Chondrocyte (in vitro differentiated cells): ENCODE measurements at regions not wholly inside any gene's neighbourhood (a gene's known extent, or its start where the extent isn't known, plus 50 kb on each side); places are given as distances from the start of the nearest gene placed in this dataset.

Source experiments
- DNase-seq: peaks from one replicate; pipeline ENCODE4 v3.0.0; 2021; ENCODE audit warnings: mixed read lengths, low spot score
- H3K27ac Mint-ChIP-seq: one replicate; pipeline ENCODE4 v1.8.0; 2021; ENCODE audit warnings: mild to moderate bottlenecking, moderate library complexity, mixed read lengths; ENCODE audit not compliant: unreplicated experiment
- H3K27me3 Mint-ChIP-seq: 2 replicates; pipeline ENCODE4 v1.8.0; 2021; ENCODE audit warnings: low read depth, mixed read lengths
- H3K36me3 Mint-ChIP-seq: 2 replicates; pipeline ENCODE4 v1.8.0; 2021; ENCODE audit warnings: low read depth, mixed read lengths
- H3K4me1 Mint-ChIP-seq: 2 replicates; pipeline ENCODE4 v1.8.0; 2021; ENCODE audit warnings: low read depth, mild to moderate bottlenecking, mixed read lengths
- H3K4me3 Mint-ChIP-seq: one replicate; pipeline ENCODE4 v1.8.0; 2021; ENCODE audit warnings: mild to moderate bottlenecking, moderate library complexity, mixed read lengths; ENCODE audit not compliant: unreplicated experiment
- H3K9me3 Mint-ChIP-seq: 2 replicates; pipeline ENCODE4 v1.8.0; 2021; ENCODE audit warnings: low read depth, mixed read lengths
- CTCF ChIP-seq: fragments of 200-600 bp; sonication (generic); IDR thresholded peaks from 2 replicates; pipeline ENCODE4 v1.5.0; 2021; ENCODE audit warnings: antibody characterized with exemption, mild to moderate bottlenecking, moderate library complexity

- TF ChIP-seq CTCF: no peak
- Mint-ChIP-seq H3K4me3 (no peak overlapping the region), H3K4me1 (no peaks in the 10 kb centered on the region), H3K27me3 (no peaks in the 10 kb centered on the region), H3K27ac (no peak overlapping the region), H3K9me3 (peaks cover 43% of the 10 kb centered on the region), H3K36me3 (no peaks in the 10 kb centered on the region)
- DNase-seq: no peak
Measured at GRCh38 chr4:91824773-91825172, 479.0 kb upstream of the GRID2 start.

- Mint-ChIP-seq H3K4me1 (no peaks in the 10 kb centered on the region), H3K27me3 (no peaks in the 10 kb centered on the region), H3K9me3 (peaks cover 42% of the 10 kb centered on the region), H3K27ac (no peak overlapping the region), H3K4me3 (no peak overlapping the region), H3K36me3 (no peaks in the 10 kb centered on the region)
- no peak for TF ChIP-seq CTCF
- DNase-seq: no peak
Measured at GRCh38 chr4:91826186-91826585, 477.6 kb upstream of the GRID2 start.

- TF ChIP-seq CTCF: no peak
Measured at GRCh38 chr4:91827914-91828313, 475.9 kb upstream of the GRID2 start.

GRCh38 chr4:91829531-91829930 is 474.2 kb upstream of the GRID2 start:
- H3K4me1 Mint-ChIP-seq: no peaks in the 10 kb centered on the region
- no peak for DNase-seq
- H3K27me3 Mint-ChIP-seq: no peaks in the 10 kb centered on the region
- no peak overlapping the region for H3K27ac Mint-ChIP-seq
- H3K4me3 Mint-ChIP-seq: no peak overlapping the region
- no peaks in the 10 kb centered on the region for H3K36me3 Mint-ChIP-seq
- no peak for TF ChIP-seq CTCF
- H3K9me3 Mint-ChIP-seq: peaks cover 42% of the 10 kb centered on the region

More at GRCh38 chr4:91827914-91828313, 475.9 kb upstream of the GRID2 start:
- H3K4me3 Mint-ChIP-seq: no peak overlapping the region
- no peak for DNase-seq
- no peaks in the 10 kb centered on the region for H3K4me1 Mint-ChIP-seq
- H3K9me3 Mint-ChIP-seq: peaks cover 39% of the 10 kb centered on the region
- no peaks in the 10 kb centered on the region for H3K27me3 Mint-ChIP-seq
- H3K36me3 Mint-ChIP-seq: no peaks in the 10 kb centered on the region
- H3K27ac Mint-ChIP-seq: no peak overlapping the region

- no peak overlapping the region for H3K27ac Mint-ChIP-seq
- no peak for TF ChIP-seq CTCF
- H3K4me1 Mint-ChIP-seq: no peaks in the 10 kb centered on the region
- no peak for DNase-seq
- H3K27me3 Mint-ChIP-seq: no peaks in the 10 kb centered on the region
- H3K36me3 Mint-ChIP-seq: no peaks in the 10 kb centered on the region
- H3K9me3 Mint-ChIP-seq: peaks cover 34% of the 10 kb centered on the region
- H3K4me3 Mint-ChIP-seq: no peak overlapping the region
Measured at GRCh38 chr4:91830681-91831395, 472.9 kb upstream of the GRID2 start.
